CD4-positive, alpha-beta T cell treated with Interleukin-10 for 1 hour (primary cell): ENCODE measurements at regions not wholly inside any gene's neighbourhood (a gene's known extent, or its start where the extent isn't known, plus 50 kb on each side); places are given as distances from the start of the nearest gene placed in this dataset.

Source experiments
- DNase-seq: peaks from one replicate; pipeline ENCODE4 v3.0.0-alpha.2; 2020

DNA sequence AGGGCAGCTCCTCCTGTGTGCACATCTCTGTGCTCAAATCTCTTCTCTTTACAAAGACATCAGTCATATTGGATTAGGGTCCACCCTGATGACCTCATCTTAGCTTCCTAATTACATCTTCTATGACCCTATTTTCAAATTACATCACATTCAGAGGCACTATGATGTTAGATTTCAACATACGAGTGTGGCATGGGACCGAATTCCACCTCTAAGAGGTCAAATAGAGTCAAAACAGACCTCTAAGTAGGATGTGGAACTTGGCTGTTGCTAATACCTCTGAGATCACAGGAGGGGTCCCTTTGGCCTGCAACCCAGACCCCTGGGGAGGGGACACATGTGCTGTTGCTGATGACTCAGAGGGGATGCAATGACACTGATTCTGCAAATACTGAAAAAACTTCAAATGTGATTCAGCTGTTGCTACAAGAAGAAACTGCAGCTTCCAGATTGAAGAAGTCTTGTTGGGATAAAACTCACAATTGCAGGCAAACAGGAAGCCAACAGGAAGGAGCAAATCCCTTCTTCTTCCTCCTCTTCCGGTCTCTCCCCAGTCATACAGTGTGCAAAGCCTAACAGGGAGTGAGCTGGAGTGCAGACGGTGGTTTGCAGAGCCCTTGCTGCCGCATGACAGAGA lies 216.2 kb downstream of the MYLK4 start:
- no peak for DNase-seq

DNA sequence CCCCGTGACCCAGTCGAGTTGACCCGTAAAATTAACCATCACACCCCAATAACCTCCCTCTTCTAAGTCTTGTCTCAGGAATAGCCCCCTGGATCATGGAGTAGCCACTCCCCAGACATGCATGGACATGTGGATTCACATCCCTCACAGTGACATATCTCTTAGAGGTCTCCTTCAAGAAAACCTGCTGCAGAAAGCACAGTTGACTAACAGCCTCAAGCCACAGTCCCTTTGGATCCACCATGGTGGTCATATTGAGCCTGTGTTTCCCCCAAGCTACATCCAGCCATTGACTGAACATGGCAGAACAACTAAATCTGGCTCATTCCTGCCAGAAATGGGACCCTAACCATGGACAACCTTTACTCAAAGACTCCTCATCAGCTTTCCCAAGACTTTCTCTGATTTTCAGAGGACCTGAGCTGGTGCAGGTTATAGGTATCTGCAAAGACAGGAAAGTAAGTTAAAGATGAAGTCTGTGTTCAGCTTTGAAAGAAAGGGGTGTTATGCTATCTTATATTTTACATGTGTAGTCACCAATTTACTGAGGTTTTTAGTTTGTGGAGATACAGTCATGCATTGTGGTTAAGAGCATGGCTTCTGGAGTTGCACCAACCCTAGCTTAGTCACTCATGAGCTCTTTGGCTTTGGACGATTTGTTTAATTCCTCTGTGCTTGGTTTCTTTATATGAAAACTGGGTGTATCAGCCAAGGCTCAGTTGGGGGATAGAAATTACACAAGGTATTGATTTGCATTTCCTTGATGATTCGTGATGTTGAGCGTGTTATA lies 219.1 kb downstream of the MYLK4 start:
- no peak for DNase-seq

DNA sequence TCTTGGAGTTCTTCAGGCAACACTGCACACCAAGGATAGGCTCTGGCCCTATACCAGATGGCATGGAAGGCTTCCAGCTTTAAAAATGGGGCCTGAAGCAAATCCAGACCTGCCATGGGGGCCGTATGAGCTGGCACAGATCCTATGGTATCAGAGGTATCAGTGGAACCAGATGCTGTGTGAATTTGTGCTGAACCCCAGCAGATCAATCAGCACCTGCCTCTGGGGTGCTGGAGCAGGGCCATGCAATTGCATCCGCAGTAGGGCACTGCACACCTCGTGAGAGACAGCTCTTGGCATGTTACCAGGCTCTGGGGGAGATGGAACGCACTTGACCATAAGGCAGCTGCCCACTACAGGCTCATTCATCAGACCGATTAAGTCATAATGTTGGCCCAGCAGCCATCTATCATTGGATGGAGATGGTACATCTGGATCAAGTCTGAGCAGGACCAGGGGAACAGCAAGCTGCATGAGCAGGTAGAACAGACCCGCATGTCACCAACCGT lies 221.5 kb downstream of the MYLK4 start:
- DNase-seq, result no peak

DNA sequence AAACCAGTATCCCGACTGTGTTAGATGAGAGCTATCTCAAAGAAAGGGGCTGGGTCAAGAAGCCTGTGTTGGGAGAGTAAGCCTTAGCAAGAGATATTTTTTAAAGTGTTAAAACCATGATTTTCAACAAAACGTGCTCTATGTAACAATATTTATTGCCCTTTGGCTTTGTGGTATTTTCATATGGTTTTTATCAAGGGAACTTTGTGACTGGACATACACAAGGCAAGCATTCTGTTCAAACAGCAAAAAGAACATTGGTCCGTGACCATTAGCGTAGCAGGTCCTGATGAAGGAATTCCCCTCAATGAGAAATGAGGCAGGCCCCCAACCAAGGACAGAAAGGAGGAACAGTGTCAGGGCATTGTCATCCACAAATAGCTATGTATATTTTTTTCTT lies 222.6 kb downstream of the MYLK4 start:
- no peak for DNase-seq

DNA sequence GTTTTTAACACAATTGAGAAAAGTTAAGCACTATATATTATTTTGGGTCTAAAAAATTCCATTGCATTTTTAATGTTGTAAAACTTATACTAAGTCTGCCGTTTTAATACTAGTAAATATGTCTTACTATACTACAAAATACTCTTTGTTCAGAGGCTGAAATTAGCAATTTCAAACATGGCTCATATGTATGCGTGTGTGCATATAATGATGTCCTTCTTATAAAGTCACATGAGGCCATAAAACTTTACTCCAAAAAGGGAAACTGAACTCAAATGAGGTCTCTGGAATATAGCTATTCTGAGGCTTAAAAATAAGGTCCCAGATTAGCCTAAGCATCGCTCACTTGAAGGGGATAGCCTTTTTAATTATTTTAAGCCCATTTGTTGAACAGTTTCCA lies 224.0 kb downstream of the MYLK4 start:
- DNase-seq, result no peak

DNA sequence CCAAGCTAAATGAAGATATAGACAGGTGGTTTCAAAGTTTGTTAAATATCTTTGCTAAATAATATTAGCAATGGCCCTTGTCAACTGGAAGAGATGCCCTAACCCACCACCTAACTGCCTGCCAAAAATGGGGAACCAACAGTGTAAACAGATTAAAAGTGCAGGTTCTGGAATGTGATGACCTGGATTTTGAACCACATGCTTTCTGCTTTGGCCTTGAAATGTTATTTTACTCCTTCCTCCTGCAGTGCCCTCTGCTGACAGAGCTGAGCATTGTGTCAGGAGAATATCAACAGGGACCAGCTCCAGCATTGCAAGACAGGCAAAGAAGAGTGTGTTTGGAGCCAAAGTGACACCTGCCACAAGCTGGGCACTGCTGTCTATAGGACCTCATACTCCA lies 226.6 kb downstream of the MYLK4 start:
- no peak for DNase-seq

DNA sequence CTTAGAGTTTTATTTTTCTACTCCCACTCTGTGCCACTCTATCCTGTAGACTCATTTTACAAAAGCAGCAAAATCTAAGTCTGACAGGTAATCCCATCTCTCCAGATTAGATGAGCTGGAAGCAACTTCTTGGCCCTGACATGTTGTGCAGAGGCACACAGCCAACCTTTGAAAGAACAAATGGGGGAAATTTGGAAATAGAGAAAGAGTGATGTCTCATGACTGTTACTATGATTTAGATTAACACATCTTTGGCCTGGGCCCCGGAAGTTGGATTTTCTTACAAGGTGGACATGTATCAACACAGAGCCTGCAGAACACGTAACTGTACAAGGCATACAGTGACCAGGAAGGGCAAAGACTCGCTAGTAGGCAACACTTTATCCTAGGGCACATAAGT lies 227.7 kb downstream of the MYLK4 start:
- no peak for DNase-seq

DNA sequence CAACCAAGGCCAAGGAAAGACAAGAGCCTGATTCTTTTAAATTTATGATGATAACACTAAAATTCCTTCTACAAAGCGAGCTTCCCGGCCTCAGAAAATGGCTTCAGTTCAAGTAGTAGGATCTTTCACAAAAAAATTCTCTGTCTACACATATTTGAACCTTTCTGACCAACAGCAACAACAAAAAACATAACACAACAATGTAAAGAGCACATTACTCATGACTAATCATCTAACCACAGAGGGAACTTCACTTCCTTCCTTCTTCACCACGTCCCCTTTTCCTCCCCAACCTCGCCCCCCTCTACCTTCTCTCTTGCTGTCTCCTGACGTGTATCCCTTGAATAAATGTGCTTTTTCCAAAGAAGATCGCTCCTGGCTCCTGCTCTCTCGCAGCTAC lies 228.2 kb downstream of the MYLK4 start:
- DNase-seq, result no peak

DNA sequence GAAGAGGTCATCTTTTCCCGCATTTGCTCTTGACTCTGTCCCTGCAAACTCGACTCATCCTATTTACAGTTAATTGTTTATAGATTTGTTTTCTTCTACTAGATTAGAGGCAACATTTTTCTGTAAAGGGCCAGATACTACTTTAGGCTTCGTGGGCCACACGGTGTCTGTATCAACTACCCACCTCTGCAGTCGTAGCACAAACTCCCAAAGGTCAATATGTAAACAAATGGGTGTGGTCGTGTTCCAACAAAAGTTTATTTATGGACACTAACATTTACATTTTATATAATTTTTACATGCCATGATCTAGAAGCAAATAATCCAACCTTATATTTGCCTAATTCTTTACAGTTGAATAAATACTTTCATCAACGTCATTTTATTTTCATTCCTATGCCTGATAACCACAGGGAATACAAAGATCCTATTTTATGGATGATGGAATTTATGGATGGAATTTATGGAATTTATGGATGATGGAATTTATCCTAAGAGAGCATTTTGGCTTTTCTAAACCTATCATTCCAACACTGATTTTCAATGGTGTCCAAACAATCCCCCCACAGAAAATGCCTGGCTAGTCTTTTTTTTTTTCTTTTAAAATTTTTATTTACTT lies 232.8 kb downstream of the MYLK4 start:
- no peak for DNase-seq

DNA sequence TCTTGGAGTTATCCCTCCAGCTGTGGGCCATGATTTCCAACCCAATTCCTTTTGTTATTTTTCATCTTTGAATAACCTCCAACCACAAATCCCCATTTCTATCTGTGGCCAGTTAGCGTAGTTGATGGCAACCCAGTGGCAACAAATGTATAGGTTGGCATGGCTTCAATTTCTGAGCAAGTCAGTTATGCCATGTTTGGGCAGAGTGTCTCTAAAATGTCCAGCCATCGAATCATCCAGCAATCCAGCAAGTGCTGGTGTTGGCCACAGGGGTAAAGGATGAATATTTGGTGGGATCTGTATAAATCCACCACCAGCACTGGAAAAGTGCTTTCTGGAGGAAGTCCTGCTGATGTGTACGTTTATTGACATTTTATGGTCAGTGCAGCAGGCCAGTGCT lies 233.3 kb downstream of the MYLK4 start:
- no peak for DNase-seq

DNA sequence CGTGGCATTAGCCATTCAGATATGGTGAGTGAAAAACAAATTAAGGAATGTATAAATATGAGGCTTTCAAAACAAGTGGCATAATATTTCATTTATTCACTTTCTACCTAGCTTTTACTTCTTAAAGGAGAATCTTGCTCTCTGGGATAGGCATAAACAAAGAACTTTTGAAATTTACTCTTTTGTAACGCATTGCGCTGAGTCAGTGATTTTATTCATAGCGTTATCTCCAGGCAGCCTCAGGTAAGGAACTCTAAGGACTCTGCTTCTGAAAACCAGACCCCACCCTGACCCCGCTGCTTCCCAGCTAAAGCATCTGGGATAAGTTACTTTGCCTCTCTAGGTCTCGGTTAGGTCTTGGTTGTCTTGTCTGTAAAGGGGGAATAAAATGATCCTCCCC lies 234.7 kb downstream of the MYLK4 start:
- no peak for DNase-seq

DNA sequence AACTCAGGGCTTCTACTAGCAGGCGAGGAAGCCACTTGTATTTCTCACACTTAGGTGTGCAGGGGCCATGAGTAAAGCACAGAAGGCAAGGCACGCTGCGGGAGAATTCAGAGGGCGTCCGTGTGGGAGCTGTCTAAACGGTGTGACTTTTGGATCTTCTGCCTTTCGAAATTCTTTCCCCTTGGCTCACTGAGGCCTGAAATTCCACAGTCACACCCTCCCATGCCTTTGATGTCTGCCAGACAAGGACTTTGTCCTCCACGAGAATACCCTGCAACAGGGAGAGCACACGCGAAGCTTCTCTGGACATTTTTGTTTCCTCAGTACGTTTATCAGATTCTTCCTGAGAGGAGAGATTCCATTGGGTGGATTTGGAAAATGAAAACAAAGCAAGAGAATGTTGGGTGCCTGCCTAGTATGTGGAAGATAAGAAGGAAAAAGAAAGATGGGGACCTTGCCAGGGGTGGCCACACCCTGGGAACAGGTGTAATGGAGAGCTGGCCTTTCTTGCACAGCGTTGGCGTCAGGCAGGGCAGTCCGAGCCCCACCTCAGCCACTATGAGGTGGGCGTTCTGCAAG lies 235.7 kb downstream of the MYLK4 start:
- no peak for DNase-seq

DNA sequence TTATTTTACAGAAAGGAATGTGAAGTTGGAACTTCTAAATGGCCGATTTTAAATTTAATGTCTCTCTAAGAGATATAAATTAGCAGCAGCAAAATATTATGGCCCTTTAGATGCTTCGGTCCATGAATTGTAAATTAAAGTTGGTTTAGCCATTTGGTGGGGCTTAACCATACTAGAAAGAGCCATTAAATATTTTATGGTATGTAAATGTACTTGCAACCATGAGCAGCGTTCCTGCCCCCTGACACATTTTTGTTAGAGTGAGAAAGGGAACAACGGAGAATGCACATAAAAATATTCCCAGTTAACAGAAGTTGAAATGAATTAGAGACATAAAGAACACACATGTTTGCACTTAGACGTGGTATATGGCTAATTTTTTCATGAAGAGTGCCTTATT lies 237.9 kb downstream of the MYLK4 start:
- no peak for DNase-seq

DNA sequence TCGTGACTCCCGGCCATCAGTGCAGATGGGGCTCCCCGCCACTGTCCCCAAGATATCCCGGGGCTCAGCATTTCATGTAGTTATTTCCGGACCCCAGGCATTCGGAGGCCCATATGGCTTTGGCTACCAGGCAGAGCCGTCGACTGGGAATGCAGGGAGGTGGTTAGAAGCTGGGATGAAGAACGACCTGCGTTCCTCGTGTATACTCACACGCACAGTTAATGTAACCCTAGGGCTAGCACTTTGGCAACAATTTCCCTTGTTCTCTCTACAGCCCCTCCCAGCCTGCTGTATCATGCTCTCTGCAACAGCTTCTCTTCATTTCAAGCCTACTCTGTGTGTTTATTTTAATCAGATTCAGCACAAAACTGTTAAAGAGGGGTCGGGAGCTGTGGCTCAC lies 240.4 kb downstream of the MYLK4 start:
- DNase-seq, result no peak

DNA sequence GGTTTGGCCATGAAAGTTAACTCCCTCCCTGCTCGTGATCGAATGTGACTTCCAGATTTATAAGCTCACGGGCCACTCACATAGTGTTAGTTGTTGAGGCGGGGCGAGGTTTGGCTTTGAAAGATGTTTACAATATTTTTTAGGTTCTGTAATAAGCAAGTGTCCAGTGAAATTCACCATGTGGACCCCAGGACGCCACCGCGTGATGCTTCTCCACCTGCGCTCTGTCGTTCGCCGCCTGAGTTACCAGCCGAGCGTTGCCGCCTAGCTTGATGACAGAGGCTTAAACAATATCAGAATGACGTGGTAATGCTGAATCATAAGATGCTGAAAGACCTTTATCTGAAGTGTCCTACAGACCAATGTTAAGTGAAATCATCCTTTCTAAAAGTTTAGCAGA lies 241.0 kb downstream of the MYLK4 start:
- DNase-seq, result no peak

DNA sequence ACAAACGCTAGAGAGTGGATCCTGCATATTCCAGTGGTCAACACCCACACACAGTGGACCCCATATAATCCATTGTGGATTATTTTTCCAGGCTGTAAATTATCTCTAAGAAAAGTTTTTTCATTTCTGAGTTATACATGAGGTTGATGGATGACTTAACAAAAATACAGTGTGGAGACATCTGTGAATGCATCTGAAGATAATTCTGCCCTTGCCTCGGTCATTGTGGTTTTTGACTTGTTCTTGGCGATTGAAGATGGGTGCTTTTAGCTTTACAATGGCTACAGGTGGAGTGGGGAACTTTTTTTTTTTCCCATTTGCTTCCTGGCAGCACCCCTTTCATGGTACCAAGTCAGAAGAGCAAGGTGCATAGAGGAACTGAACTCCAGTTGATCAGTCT lies 242.7 kb downstream of the MYLK4 start:
- no peak for DNase-seq

DNA sequence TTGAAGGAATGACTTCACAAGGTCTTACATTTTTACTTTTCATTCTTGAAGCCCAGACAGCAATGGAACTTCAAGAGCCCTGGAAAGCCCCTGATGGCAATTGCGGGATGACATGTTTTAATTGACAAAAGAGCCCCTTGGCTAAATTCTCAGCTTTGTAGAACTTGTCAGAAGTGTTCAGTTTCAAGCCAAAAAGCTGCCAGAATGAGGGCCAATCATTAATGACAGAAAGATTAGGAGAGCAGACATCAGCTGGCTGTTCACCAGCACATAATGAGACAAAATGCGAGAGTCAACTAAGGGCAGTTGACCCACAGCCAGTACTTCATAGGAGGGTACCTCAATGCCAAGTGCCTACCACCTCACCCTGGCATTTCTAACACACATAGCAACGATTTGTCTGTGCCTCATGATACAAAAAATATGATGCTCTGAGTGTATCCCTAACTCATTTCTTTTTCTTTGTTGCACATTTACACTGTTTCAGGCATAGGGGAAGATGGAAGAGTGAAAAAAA lies 243.1 kb downstream of the MYLK4 start:
- DNase-seq, result no peak

DNA sequence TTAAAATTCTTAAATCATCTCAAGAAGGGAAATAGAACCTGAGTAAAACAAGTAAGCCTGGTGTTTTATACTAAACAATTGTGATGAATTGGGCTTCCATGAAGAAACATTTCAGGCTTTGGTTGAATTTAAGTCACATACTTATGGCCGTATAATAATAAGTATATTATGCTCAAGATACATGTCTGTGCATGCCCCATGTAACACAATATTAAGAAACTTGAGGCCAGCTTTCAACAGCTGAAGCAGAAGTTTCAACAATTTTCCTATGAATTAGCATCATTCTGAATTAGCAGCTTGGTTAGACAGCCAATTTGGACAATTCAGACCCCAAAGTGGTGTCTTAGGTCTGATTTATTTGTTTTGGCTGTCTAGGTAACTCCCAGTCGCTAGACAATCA lies 243.7 kb downstream of the MYLK4 start:
- no peak for DNase-seq

DNA sequence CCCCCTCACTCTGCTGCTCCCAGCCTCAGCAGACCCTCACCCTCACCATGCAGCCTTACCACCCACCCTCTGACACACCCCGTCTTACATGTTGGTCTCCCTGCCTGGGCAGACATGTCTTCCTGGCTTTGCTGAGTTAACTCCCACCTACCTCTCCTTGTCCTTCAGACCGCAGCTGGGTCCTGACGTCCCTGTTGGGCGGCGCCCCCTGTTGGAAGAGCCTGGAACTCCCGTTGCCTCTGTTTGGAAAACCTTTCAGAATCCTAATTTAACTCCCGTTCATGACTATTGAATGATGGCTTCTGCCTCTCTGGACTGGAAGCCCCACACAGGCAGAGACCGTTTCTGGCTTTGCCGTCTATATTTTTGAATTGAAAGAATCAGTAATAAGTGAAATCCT lies 245.1 kb downstream of the MYLK4 start:
- no peak for DNase-seq

DNA sequence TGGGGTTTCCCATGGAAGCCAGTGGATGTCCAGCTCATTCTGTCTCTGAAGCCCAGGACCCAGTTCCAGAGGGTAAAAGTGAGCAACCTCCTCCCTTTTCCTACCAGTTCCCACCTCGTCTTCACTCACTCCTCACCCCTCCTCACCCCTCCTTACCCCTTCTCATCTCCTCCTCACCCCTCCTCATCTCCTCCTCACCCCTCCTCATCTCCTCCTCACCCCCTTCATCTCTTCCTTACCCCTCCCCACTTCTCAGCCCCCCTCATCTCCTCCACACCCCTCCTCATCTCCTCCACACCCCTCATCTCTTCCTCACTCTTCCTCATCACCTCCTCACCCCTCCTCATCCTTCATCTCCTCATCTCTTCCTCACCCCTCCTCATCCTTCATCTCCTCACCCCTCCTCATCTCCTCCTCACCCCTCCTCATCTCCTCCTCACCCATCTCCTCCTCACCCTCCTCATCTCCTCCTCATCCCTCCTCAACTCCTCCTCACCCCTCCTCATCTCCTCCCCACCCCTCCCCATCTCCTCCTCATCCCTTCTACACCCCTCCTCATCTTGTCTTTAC lies 246.1 kb downstream of the MYLK4 start:
- no peak for DNase-seq

DNA sequence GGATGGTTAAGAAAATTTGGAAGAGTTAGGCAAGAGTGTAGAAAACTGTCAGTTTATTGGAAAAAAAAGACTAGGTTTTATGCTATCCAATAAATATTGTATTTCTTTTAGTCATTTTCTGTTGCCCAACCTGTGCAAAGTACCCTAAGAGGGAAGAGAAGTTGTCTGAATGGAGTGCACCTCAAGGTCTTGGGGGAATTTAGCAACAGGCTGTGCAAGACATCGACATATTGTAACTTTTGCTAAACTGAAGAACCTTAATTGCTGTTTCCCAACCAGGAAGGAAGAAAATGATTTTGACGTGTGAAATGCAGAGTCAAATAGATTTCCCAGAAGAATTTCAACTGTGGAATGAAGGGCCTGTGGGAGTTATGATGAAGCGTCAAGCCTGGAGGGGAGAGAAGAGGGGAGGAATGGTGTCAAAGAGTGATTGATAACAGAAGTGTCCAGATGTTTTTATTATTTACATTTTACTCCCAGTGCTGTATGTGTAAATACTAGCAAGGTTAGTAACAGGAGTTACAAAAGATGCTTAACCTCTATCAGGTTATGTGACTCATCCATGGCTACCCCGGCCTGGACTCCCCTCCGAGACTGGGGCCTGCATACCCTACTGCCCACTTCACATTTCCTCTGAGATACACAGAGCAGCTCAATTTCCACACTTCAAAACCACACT lies 246.8 kb downstream of the MYLK4 start:
- no peak for DNase-seq

DNA sequence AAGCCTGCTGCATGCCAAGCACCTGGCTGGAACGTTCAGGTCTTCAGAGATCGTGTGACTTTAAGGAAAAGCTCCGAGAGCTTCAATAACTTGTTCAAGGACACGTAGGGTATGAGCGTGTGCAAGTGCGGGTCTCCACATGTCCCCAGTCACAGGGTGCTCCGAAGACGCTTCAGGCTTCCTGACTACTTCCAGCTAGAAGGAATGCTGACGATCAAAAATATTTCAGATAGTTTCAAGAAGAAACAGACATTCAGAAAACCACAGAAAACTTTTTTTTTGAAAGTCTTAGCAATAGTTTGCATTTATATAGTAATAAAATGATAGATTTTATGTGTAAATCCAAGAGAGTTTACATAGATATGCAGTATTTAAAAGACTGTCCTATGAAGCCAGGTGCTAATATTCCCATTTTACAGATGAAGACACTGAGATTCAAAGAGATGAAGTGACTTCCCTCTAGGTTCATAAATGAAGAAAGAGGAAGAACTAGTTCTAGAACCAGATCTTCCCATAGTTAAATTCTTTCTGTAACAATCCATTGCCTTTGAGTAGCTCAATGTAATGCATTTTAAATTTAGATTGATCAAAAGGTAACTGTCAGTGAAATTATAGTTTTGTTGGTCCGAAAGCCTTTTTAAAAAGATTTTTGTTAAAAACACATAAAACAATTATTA lies 247.6 kb downstream of the MYLK4 start:
- DNase-seq, result no peak
